Hematopoietic multipotent progenitor cell treated with erythropoietin and hydrocortisone succinate and interleukin-3 and kit ligand, for 6 days (in vitro differentiated cells): ENCODE measurements at regions not wholly inside any gene's neighbourhood (a gene's known extent, or its start where the extent isn't known, plus 50 kb on each side); places are given as distances from the start of the nearest gene placed in this dataset.

ENCODE experiments used
- DNase-seq: peaks from one replicate; pipeline ENCODE4 v3.0.0-alpha.2; 2015

- no peak for DNase-seq
These were observed 158.6 kb upstream of the RGMA start for GRCh38 chr15:93247466-93248121.

GRCh38 chr15:93246266-93247242 is 157.5 kb upstream of the RGMA start:
- DNase-seq: no peak

- DNase-seq: no peak
These were observed 156.6 kb upstream of the RGMA start for GRCh38 chr15:93245661-93246042.

GRCh38 chr15:93244696-93245660 is 156.0 kb upstream of the RGMA start:
- no peak for DNase-seq

GRCh38 chr15:93243573-93243972 is 154.6 kb upstream of the RGMA start:
- DNase-seq: no peak

- no peak for DNase-seq
These were observed 152.9 kb upstream of the RGMA start for GRCh38 chr15:93241696-93242585.

GRCh38 chr15:93239993-93240392 is 151.0 kb upstream of the RGMA start:
- no peak for DNase-seq

- no peak for DNase-seq
These were observed 150.6 kb upstream of the RGMA start for GRCh38 chr15:93239591-93239990.

- DNase-seq: no peak
These were observed 149.6 kb upstream of the RGMA start for GRCh38 chr15:93238641-93239040.

- DNase-seq: peak; percentile 8
These were observed 147.1 kb upstream of the RGMA start for GRCh38 chr15:93235926-93236780.

- DNase-seq: no peak
These were observed 146.3 kb upstream of the RGMA start for GRCh38 chr15:93235269-93235668.

- DNase-seq: no peak
These were observed 144.7 kb upstream of the RGMA start for GRCh38 chr15:93233710-93234109.

- DNase-seq: no peak
These were observed 143.8 kb upstream of the RGMA start for GRCh38 chr15:93232845-93233244.

GRCh38 chr15:93231994-93232393 is 143.0 kb upstream of the RGMA start:
- DNase-seq: no peak

GRCh38 chr15:93231261-93231925 is 142.4 kb upstream of the RGMA start:
- DNase-seq: peak; percentile 9

- DNase-seq: no peak
These were observed 139.5 kb upstream of the RGMA start for GRCh38 chr15:93228546-93228945.

- no peak for DNase-seq
These were observed 134.8 kb upstream of the RGMA start for GRCh38 chr15:93223803-93224202.

- no peak for DNase-seq
These were observed 132.7 kb upstream of the RGMA start for GRCh38 chr15:93221759-93222158.

GRCh38 chr15:93219859-93220420 is 130.9 kb upstream of the RGMA start:
- DNase-seq: no peak

- no peak for DNase-seq
These were observed 128.3 kb upstream of the RGMA start for GRCh38 chr15:93217343-93217742.
